ENCODE measurements at regions not wholly inside any gene's neighbourhood (a gene's known extent, or its start where the extent isn't known, plus 50 kb on each side); places are given as distances from the start of the nearest gene placed in this dataset.
"Not testable (repeated sequence)": the region's sequence is repeated elsewhere in the genome, so short reads cannot be mapped to it uniquely, and the experiment has no call there.

- no peak for DNase-seq (ENCODE audit: low read depth in 3 of 3, low spot score in 2 of 3)
These were observed 758.5 kb upstream of the CDH8 start for GRCh38 chr16:62794724-62795123.

DNA sequence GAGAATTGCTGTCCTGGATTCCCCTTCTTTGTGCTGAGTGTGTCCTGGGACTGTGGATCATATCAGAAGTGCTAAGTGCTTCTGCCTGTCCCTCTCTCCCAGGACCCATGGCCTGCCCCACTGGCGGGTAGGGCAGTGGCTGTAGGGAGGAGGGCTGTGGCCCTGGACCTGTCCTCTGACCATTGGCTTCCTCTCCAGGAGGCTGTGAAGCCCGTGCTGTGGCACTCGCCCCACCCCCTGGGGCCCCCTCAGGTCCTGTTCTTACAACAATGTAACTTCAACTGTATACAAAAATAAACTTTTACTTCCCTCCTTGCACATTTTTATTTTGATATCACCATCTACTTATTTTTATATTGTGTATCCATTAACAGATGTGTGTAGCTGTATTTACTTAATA lies 743.8 kb upstream of the CDH8 start:
- not testable (repeated sequence) for DNase-seq (ENCODE audit: low read depth in 3 of 3, low spot score in 2 of 3)

DNA sequence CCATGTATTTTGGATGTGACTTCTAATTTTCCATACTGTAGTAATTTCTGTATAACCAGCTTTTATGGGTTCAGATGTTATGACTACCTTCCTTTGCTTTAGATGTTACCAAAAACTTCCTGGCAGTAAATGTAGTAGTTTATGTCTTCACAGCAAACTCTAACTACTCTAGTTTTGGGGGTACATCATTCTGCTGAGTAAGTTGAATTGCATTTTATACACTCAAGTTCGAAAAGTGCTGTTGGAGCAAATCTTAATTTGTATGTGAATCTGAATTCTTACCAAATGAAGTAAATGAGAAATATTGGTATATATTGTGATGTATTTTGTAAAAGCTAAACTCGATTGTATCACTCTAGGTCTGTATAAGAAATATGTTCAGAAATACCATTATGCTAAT lies 728.3 kb upstream of the CDH8 start:
- no peak for DNase-seq (ENCODE audit: low read depth in 3 of 3, low spot score in 2 of 3)

DNA sequence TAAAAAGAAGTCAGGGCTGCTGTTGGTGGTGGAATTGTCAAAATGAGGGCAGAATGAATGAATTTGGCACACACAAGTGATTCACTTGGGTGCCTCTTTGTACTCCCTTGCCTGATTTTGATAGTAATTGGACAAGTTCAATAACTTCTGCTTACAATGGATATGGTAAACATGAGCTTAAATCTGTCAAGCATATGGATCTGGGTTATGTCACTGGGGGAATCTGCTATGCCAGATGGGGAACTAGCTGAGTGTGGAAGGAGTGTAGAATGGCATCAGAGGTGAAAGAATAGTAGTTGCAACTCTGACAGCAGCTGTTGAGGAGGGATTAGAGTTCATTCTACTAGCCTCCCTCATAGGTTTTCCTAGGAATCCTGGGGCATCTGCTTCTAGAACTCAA lies 724.2 kb upstream of the CDH8 start:
- DNase-seq (ENCODE audit: low read depth in 3 of 3, low spot score in 2 of 3): no peak

DNA sequence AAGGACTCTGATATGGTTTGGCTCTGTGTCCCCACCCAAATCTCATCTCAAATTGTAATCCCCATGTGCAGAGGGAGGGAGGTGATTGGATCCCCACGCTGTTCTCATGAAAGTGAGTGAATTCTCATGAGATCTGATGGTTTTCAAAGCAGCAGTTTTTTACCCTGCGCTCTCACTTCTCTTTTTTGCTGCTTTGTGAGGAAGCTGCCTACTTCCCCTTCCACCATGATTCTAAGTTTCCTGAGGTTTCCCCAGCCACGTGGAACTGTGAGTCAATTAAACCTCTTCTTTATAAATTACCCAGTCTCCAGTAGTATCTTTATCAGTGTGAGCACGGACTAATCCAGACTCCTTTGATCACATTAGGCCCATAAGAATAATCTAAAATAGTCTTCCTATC lies 719.7 kb upstream of the CDH8 start:
- DNase-seq (ENCODE audit: low read depth in 3 of 3, low spot score in 2 of 3): no peak

GRCh38 chr16:62752854-62753253 lies 716.6 kb upstream of the CDH8 start:
- no peak for DNase-seq (ENCODE audit: low read depth in 3 of 3, low spot score in 2 of 3)

DNA sequence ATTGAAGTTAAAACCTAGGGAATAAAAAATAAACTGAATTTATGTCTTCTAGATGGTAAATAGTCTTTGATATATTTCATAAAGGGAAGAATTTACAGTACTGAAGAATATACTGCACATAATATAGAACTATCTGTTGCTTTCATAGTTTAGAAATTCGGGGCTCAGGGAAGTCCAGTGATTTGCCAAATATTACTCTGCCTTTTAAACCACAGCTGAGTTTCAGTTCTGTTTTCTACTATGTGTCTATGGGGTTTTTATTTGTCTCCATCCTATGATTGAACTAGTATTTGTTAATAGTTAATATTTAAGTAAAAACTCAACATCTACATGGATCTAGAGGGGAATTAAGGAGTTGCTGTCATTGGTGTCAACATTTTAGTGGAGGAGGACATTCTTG lies 715.0 kb upstream of the CDH8 start:
- DNase-seq (ENCODE audit: low read depth in 3 of 3, low spot score in 2 of 3): no peak

DNA sequence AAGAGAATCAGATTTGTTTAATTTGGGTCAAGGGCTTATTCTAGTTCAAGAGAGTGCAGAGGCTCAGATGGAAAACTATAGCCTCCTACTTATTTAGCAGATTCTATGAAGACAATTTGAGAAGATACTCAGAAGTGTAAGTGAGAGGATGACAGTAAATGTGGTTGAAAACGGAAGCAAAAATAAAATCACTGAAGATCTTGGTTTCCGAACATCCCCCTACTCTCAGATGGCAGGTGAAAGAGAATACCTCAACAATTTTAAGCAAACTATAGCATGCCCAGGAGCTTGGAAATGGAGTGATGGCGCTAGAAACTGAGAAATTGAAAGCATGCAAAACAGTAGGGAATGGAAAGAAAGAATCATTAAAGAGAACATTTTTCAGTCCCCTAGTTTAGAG lies 705.5 kb upstream of the CDH8 start:
- DNase-seq (ENCODE audit: low read depth in 3 of 3, low spot score in 2 of 3): no peak

DNA sequence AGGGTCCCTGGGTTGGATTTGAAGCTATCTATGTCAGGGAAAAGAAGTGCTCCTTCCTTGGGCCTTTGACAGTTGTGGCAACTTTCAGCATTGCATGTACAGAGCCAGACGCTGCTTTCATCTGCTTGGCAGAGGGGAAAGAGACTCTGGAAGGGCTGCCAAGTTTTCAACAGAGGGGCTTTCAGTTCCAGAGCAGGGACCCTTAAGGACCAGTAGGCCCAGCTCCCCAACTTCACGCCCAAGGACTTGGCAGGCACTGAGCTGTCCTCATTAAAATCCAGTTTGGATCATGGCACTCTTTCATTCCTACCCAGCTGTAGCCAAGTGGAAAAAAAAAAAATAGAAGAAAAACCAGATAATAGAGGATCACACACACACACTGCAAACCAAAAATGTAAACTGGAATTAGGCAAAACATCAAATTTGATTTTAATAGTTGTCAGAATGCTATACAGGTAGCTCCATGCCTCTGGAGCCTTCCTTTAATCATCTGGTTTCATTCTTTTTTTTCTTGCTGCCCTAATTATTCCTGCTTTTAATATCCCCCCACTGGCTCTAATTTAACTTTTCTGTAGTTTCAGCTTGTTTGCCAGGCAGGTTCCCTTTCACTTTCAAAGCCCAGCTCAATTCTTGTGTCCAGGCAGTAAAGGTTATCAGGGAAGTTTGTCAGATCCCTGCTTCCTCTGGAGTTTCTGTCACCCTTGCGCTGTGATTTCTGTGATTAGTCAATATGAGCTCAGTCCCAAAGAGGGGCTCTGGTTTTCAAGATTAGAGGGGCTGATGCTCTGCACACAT lies 702.6 kb upstream of the CDH8 start:
- no peak for DNase-seq (ENCODE audit: low read depth in 3 of 3, low spot score in 2 of 3)

DNA sequence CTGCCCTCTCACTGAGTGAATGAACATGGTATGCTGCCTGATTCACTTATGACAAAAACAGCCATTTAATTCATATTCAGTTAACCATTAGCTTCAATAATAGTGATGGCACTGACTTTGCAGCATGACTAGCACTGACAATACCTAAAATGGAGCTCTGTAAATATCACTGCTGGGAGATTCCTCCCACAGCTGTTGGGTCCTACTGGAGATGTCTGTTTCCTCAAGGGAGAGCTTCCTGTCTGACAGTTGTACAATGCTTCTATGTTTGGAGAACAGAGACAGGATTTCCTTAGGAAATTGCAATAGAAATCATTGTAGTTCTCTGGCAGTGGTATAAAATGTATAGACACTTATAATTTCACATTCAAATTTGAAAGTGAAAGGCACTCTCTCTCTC lies 695.9 kb upstream of the CDH8 start:
- DNase-seq (ENCODE audit: low read depth in 3 of 3, low spot score in 2 of 3): no peak

- DNase-seq (ENCODE audit: low read depth in 3 of 3, low spot score in 2 of 3): not testable (repeated sequence)
These were observed 688.5 kb upstream of the CDH8 start for GRCh38 chr16:62724670-62725269.

- no peak for DNase-seq (ENCODE audit: low read depth in 3 of 3, low spot score in 2 of 3)
These were observed 684.4 kb upstream of the CDH8 start for GRCh38 chr16:62720651-62721050.

- no peak for DNase-seq (ENCODE audit: low read depth in 3 of 3, low spot score in 2 of 3)
These were observed 680.8 kb upstream of the CDH8 start for GRCh38 chr16:62717026-62717425.

DNA sequence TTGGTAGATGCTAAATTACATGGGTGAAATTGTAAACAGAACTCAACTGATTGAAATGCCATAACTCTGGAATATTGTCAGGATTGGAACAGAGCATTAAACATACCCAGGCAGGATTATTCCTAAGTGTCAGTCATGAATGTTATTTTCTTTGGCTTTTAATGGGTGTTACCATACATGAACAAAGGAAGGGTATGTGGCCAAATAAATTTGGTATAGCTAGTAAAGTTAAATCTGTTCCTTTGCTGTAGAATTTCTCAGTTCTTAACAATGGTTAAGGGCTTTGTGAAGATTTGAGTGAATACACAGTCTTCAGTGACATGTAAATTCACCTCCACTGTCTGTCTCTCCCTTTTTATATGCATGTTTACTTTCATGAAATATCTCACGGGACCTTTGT lies 679.5 kb upstream of the CDH8 start:
- no peak for DNase-seq (ENCODE audit: low read depth in 3 of 3, low spot score in 2 of 3)

DNA sequence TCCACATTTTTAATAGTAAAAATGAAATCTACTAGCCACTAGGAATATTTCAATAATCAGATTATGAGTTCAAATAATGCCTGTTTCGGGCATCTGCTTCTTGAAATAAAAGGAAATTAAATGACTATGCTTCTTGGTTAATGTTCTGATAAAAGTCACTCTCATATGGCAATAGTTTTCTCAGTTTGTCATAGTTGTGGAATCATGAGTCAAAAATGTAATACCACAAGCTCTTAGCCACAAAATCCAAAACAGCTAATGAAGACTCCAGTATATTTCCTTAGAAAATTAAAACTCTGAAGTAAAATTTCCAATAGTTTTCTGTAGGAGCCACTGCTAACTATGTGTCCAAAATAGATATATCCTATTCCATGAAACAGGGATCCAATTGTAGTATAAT lies 676.3 kb upstream of the CDH8 start:
- no peak for DNase-seq (ENCODE audit: low read depth in 3 of 3, low spot score in 2 of 3)

- DNase-seq (ENCODE audit: low read depth in 3 of 3, low spot score in 2 of 3): no peak
These were observed 675.6 kb upstream of the CDH8 start for GRCh38 chr16:62711797-62712196.

DNA sequence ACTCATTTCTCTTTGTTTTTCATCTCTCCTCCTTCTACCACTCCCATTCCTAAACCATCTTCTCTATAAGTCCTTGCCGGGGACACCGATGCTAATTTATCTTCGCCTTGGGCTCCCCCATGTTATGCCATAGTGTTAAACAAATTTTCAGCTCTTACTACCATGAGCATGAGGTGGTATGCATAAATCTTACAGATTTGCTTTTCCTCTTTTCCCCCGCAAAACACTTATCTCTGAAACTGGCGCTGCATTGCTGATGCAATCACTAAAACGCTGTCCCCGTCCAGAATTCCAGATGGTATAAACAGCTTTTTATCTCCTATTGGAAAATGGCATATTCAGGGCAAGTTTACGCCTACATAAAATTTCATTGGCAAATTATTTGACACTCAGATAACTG lies 673.6 kb upstream of the CDH8 start:
- no peak for DNase-seq (ENCODE audit: low read depth in 3 of 3, low spot score in 2 of 3)

- no peak for DNase-seq (ENCODE audit: low read depth in 3 of 3, low spot score in 2 of 3)
These were observed 665.2 kb upstream of the CDH8 start for GRCh38 chr16:62701426-62701825.

GRCh38 chr16:62700426-62701294 lies 664.4 kb upstream of the CDH8 start:
- no peak for DNase-seq (ENCODE audit: low read depth in 3 of 3, low spot score in 2 of 3)

GRCh38 chr16:62692685-62693084 lies 656.4 kb upstream of the CDH8 start:
- DNase-seq (ENCODE audit: low read depth in 3 of 3, low spot score in 2 of 3): no peak

GRCh38 chr16:62681819-62682218 lies 645.6 kb upstream of the CDH8 start:
- no peak for DNase-seq (ENCODE audit: low read depth in 3 of 3, low spot score in 2 of 3)

GRCh38 chr16:62678796-62679195 lies 642.6 kb upstream of the CDH8 start:
- DNase-seq (ENCODE audit: low read depth in 3 of 3, low spot score in 2 of 3): no peak
